HG02571 (cell line): ENCODE measurements at regions not wholly inside any gene's neighbourhood (a gene's known extent, or its start where the extent isn't known, plus 50 kb on each side); places are given as distances from the start of the nearest gene placed in this dataset.

ENCODE experiments used
- ATAC-seq: cut with Tn5 transposase; IDR thresholded peaks from one replicate; pipeline ENCODE4 v1.9.1; 2021; ENCODE audit warnings: mild to moderate bottlenecking, moderate library complexity; ENCODE audit not compliant: unreplicated experiment

- ATAC-seq: no peak
Measured at GRCh38 chr4:32748498-32748897, 2028.3 kb downstream of the PCDH7 start.

- no peak for ATAC-seq
Measured at GRCh38 chr4:32752962-32753361, 2032.8 kb downstream of the PCDH7 start.

GRCh38 chr4:32768664-32769389, 2048.7 kb downstream of the PCDH7 start:
- ATAC-seq: no peak

- ATAC-seq: no peak
Measured at GRCh38 chr4:32771491-32771890, 2051.3 kb downstream of the PCDH7 start.

- no peak for ATAC-seq
Measured at GRCh38 chr4:32775049-32775448, 2054.9 kb downstream of the PCDH7 start.

GRCh38 chr4:32776435-32777203, 2056.4 kb downstream of the PCDH7 start:
- no peak for ATAC-seq

GRCh38 chr4:32778025-32778424, 2057.9 kb downstream of the PCDH7 start:
- ATAC-seq: no peak

GRCh38 chr4:32778938-32779337, 2058.8 kb downstream of the PCDH7 start:
- no peak for ATAC-seq

- no peak for ATAC-seq
Measured at GRCh38 chr4:32789026-32789608, 2068.9 kb downstream of the PCDH7 start.

- no peak for ATAC-seq
Measured at GRCh38 chr4:32790803-32791202, 2070.6 kb downstream of the PCDH7 start.

- no peak for ATAC-seq
Measured at GRCh38 chr4:32798471-32799159, 2078.4 kb downstream of the PCDH7 start.

- no peak for ATAC-seq
Measured at GRCh38 chr4:32824336-32824735, 2104.2 kb downstream of the PCDH7 start.

- no peak for ATAC-seq
Measured at GRCh38 chr4:32826169-32826568, 2106.0 kb downstream of the PCDH7 start.

GRCh38 chr4:32830160-32830559, 2110.0 kb downstream of the PCDH7 start:
- no peak for ATAC-seq

- ATAC-seq: no peak
Measured at GRCh38 chr4:32831104-32831503, 2110.9 kb downstream of the PCDH7 start.

GRCh38 chr4:32840461-32841189, 2120.5 kb downstream of the PCDH7 start:
- no peak for ATAC-seq

- no peak for ATAC-seq
Measured at GRCh38 chr4:32841217-32841616, 2121.0 kb downstream of the PCDH7 start.

GRCh38 chr4:32847461-32847860, 2127.3 kb downstream of the PCDH7 start:
- ATAC-seq: no peak

GRCh38 chr4:32855622-32856021, 2135.5 kb downstream of the PCDH7 start:
- no peak for ATAC-seq

- ATAC-seq: no peak
Measured at GRCh38 chr4:32858361-32858760, 2138.2 kb downstream of the PCDH7 start.

- ATAC-seq: no peak
Measured at GRCh38 chr4:32858971-32859370, 2138.8 kb downstream of the PCDH7 start.
